Dendritic cell treated with granulocyte-macrophage colony-stimulating factor and Interleukin-4, amounts not matched to agents 40 ng/mL and 50 ng/mL, for 4 days (primary cell): ENCODE measurements at regions not wholly inside any gene's neighbourhood (a gene's known extent, or its start where the extent isn't known, plus 50 kb on each side); places are given as distances from the start of the nearest gene placed in this dataset.

Source experiments
- H3K27ac Mint-ChIP-seq: one replicate; pipeline ENCODE4 v1.8.0; 2022; ENCODE audit warnings: mild to moderate bottlenecking, mixed read lengths
- H3K27me3 Mint-ChIP-seq: one replicate; pipeline ENCODE4 v1.8.0; 2022; ENCODE audit warnings: mild to moderate bottlenecking, mixed read lengths
- H3K36me3 Mint-ChIP-seq: one replicate; pipeline ENCODE4 v1.8.0; 2022; ENCODE audit warnings: low read depth, mixed read lengths
- H3K4me1 Mint-ChIP-seq: one replicate; pipeline ENCODE4 v1.8.0; 2022; ENCODE audit warnings: low read depth, mixed read lengths
- H3K4me3 Mint-ChIP-seq: one replicate; pipeline ENCODE4 v1.8.0; 2022; ENCODE audit warnings: mild to moderate bottlenecking, moderate library complexity, mixed read lengths
- H3K9me3 Mint-ChIP-seq: one replicate; pipeline ENCODE4 v1.8.0; 2022; ENCODE audit warnings: mixed read lengths
- intact Hi-C: fragments of 100-400 bp; cut with micrococcal nuclease; formaldehyde crosslinking; loops from one replicate; pipeline ENCODE4 v1.15.0; 2022

- no peaks in the 10 kb centered on the region for H3K27me3 Mint-ChIP-seq
- no peak overlapping the region for H3K27ac Mint-ChIP-seq
- no peak overlapping the region for H3K4me3 Mint-ChIP-seq
- intact Hi-C loops: no loop called here
- H3K9me3 Mint-ChIP-seq: peaks cover 8% of the 10 kb centered on the region
- H3K36me3 Mint-ChIP-seq: no peaks in the 10 kb centered on the region
- no peaks in the 10 kb centered on the region for H3K4me1 Mint-ChIP-seq
These were observed 275.3 kb upstream of the PRR20A start for GRCh38 chr13:56865416-56865815.

- H3K36me3 Mint-ChIP-seq: no peaks in the 10 kb centered on the region
- no peak overlapping the region for H3K4me3 Mint-ChIP-seq
- no peak overlapping the region for H3K27ac Mint-ChIP-seq
- no peaks in the 10 kb centered on the region for H3K4me1 Mint-ChIP-seq
- no peaks in the 10 kb centered on the region for H3K27me3 Mint-ChIP-seq
- H3K9me3 Mint-ChIP-seq: no peaks in the 10 kb centered on the region
- intact Hi-C loops: no loop called here
These were observed 271.0 kb upstream of the PRR20A start for GRCh38 chr13:56869671-56870070.

GRCh38 chr13:56886398-56886797, 254.3 kb upstream of the PRR20A start:
- Mint-ChIP-seq H3K27me3 (no peaks in the 10 kb centered on the region), H3K9me3 (peaks cover 16% of the 10 kb centered on the region), H3K27ac (no peak overlapping the region), H3K4me1 (no peaks in the 10 kb centered on the region), H3K4me3 (no peak overlapping the region), H3K36me3 (no peaks in the 10 kb centered on the region)
- intact Hi-C loops: no loop called here

- Mint-ChIP-seq H3K4me1 (no peaks in the 10 kb centered on the region), H3K27me3 (no peaks in the 10 kb centered on the region), H3K36me3 (no peaks in the 10 kb centered on the region), H3K9me3 (peaks cover 8% of the 10 kb centered on the region), H3K4me3 (no peak overlapping the region), H3K27ac (no peak overlapping the region)
- intact Hi-C loops: no loop called here
These were observed 252.3 kb upstream of the PRR20A start for GRCh38 chr13:56888455-56888854.

- Mint-ChIP-seq H3K36me3 (no peaks in the 10 kb centered on the region), H3K27me3 (no peaks in the 10 kb centered on the region), H3K4me1 (no peaks in the 10 kb centered on the region), H3K9me3 (no peaks in the 10 kb centered on the region), H3K27ac (no peak overlapping the region), H3K4me3 (no peak overlapping the region)
- intact Hi-C loops: no loop called here
These were observed 246.9 kb upstream of the PRR20A start for GRCh38 chr13:56893843-56894242.

GRCh38 chr13:56900549-56901279, 240.0 kb upstream of the PRR20A start:
- Mint-ChIP-seq H3K27me3 (no peaks in the 10 kb centered on the region), H3K36me3 (no peaks in the 10 kb centered on the region), H3K27ac (no peak overlapping the region), H3K9me3 (no peaks in the 10 kb centered on the region), H3K4me3 (no peak overlapping the region), H3K4me1 (no peaks in the 10 kb centered on the region)
- intact Hi-C loops: no loop called here

GRCh38 chr13:56902276-56902675, 238.4 kb upstream of the PRR20A start:
- no peak overlapping the region for H3K4me3 Mint-ChIP-seq
- H3K36me3 Mint-ChIP-seq: no peaks in the 10 kb centered on the region
- H3K27me3 Mint-ChIP-seq: no peaks in the 10 kb centered on the region
- intact Hi-C loops: no loop called here
- no peak overlapping the region for H3K27ac Mint-ChIP-seq
- H3K9me3 Mint-ChIP-seq: no peaks in the 10 kb centered on the region
- H3K4me1 Mint-ChIP-seq: no peaks in the 10 kb centered on the region

GRCh38 chr13:56903710-56904282, 236.9 kb upstream of the PRR20A start:
- Mint-ChIP-seq H3K27me3 (no peaks in the 10 kb centered on the region), H3K36me3 (no peaks in the 10 kb centered on the region), H3K4me3 (no peak overlapping the region), H3K9me3 (no peaks in the 10 kb centered on the region), H3K4me1 (no peaks in the 10 kb centered on the region), H3K27ac (no peak overlapping the region)
- intact Hi-C loops: no loop called here

GRCh38 chr13:56906909-56907308, 233.8 kb upstream of the PRR20A start:
- intact Hi-C loops: no loop called here
- Mint-ChIP-seq H3K27ac (no peak overlapping the region), H3K27me3 (no peaks in the 10 kb centered on the region), H3K4me3 (no peak overlapping the region), H3K4me1 (no peaks in the 10 kb centered on the region), H3K36me3 (no peaks in the 10 kb centered on the region), H3K9me3 (peaks cover 8% of the 10 kb centered on the region)

- peaks cover 8% of the 10 kb centered on the region for H3K9me3 Mint-ChIP-seq
- no peaks in the 10 kb centered on the region for H3K36me3 Mint-ChIP-seq
- H3K27ac Mint-ChIP-seq: no peak overlapping the region
- intact Hi-C loops: no loop called here
- no peaks in the 10 kb centered on the region for H3K27me3 Mint-ChIP-seq
- H3K4me3 Mint-ChIP-seq: no peak overlapping the region
- H3K4me1 Mint-ChIP-seq: no peaks in the 10 kb centered on the region
These were observed 233.0 kb upstream of the PRR20A start for GRCh38 chr13:56907766-56908165.

- H3K27ac Mint-ChIP-seq: no peak overlapping the region
These were observed 230.7 kb upstream of the PRR20A start for GRCh38 chr13:56909896-56910600.

GRCh38 chr13:56917966-56918365, 222.8 kb upstream of the PRR20A start:
- H3K4me3 Mint-ChIP-seq: no peak overlapping the region
- no peak overlapping the region for H3K27ac Mint-ChIP-seq
- no peaks in the 10 kb centered on the region for H3K27me3 Mint-ChIP-seq
- no peaks in the 10 kb centered on the region for H3K9me3 Mint-ChIP-seq
- no peaks in the 10 kb centered on the region for H3K36me3 Mint-ChIP-seq
- intact Hi-C loops: no loop called here
- H3K4me1 Mint-ChIP-seq: no peaks in the 10 kb centered on the region

More at GRCh38 chr13:56909896-56910600, 230.7 kb upstream of the PRR20A start:
- intact Hi-C loops: no loop called here
- H3K4me3 Mint-ChIP-seq: no peak overlapping the region
- no peaks in the 10 kb centered on the region for H3K4me1 Mint-ChIP-seq
- no peaks in the 10 kb centered on the region for H3K27me3 Mint-ChIP-seq
- H3K9me3 Mint-ChIP-seq: peaks cover 8% of the 10 kb centered on the region
- H3K36me3 Mint-ChIP-seq: no peaks in the 10 kb centered on the region

- H3K36me3 Mint-ChIP-seq: no peaks in the 10 kb centered on the region
- no peak overlapping the region for H3K27ac Mint-ChIP-seq
- peaks cover 15% of the 10 kb centered on the region for H3K9me3 Mint-ChIP-seq
- no peaks in the 10 kb centered on the region for H3K27me3 Mint-ChIP-seq
- H3K4me3 Mint-ChIP-seq: no peak overlapping the region
- intact Hi-C loops: no loop called here
- H3K4me1 Mint-ChIP-seq: no peaks in the 10 kb centered on the region
These were observed 217.0 kb upstream of the PRR20A start for GRCh38 chr13:56923626-56924140.

GRCh38 chr13:56924401-56924800, 216.3 kb upstream of the PRR20A start:
- no peaks in the 10 kb centered on the region for H3K27me3 Mint-ChIP-seq
- H3K36me3 Mint-ChIP-seq: no peaks in the 10 kb centered on the region
- H3K4me3 Mint-ChIP-seq: no peak overlapping the region
- intact Hi-C loops: no loop called here
- H3K4me1 Mint-ChIP-seq: no peaks in the 10 kb centered on the region
- H3K27ac Mint-ChIP-seq: no peak overlapping the region
- H3K9me3 Mint-ChIP-seq: peaks cover 15% of the 10 kb centered on the region
